ENCODE measurements at regions not wholly inside any gene's neighbourhood (a gene's known extent, or its start where the extent isn't known, plus 50 kb on each side); places are given as distances from the start of the nearest gene placed in this dataset.

GRCh38 chr7:52695973-52696595 is 339.3 kb upstream of the POM121L12 start:
- no peak for DNase-seq (ENCODE audit: low spot score)

DNA sequence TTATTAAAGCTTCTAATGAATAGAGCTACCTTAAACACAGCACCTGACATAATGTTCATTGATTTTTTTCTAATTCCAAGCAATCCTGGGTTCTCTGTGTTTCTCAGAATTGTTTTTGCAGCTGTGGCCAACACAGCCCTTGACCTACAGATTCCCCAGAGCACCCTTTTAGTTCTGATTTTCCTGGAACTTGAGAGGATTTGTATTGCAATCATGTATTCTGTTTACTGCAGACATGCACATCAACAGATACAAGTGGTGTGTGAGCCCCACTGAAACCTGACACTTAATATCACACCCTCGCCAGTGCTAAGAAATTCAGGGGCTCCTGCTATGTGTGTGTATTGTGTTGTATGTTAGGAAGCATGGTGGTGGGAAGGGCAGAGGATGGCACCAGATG is 344.2 kb upstream of the POM121L12 start:
- no peak for DNase-seq (ENCODE audit: low spot score)

GRCh38 chr7:52689912-52690311 is 345.5 kb upstream of the POM121L12 start:
- DNase-seq (ENCODE audit: low spot score), result no peak

DNA sequence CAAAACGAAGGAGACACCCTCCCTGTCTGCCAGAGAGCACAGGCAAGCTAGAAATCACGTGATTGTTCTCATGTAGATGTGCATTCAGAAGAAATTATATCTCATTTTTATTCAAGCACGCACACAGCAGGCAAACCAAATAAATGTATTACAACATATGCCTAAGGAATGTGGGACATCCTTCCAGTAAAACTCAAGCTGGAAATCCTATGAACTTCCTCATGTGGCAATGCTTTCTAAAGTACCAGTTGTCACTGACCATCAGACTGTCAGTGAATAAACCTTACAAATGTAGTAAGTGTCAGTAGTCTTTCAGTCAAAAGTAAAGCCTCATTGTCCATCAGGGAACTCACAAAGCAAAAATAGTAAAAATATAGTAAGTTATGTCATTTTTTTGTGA is 350.1 kb upstream of the POM121L12 start:
- no peak for DNase-seq (ENCODE audit: low spot score)

DNA sequence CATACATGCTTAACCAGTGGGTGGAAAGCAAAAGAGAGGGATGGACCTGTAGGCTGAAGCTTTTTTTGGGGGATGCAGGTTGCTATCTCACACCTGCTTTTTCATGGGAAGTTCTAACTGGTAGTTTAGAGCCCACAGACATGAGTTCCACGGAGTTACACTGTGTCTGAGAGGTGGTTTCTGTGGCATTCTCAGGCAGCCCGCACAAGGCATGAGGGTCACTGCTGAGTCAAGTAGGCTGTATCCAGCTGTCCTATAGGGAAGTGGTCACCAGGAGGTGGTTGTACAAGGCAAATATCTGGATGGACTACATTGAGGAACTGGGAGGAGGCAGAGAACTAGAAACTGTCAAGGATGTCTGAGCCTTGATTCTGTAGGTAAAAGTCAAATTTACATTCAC is 351.0 kb upstream of the POM121L12 start:
- DNase-seq (ENCODE audit: low spot score), result no peak

DNA sequence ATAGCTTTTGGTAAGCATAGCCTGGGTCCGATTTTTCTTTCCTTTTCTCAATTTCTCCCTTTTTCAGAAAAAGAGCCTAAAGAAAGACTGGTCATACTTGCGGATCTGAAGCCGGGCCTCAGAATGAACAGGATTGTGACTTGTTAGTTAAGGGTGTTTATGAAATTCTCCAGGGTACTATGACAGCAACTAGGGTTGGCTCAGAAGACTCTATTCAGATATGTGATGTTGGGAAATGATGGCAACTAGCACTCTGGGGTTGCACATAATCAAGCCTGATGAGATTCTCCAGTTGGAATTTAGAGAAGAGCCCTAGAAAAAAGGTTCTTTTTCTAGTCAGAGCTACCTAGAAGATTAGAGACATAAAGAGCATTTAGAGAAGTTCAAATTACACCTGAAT is 352.4 kb upstream of the POM121L12 start:
- DNase-seq (ENCODE audit: low spot score), result no peak

DNA sequence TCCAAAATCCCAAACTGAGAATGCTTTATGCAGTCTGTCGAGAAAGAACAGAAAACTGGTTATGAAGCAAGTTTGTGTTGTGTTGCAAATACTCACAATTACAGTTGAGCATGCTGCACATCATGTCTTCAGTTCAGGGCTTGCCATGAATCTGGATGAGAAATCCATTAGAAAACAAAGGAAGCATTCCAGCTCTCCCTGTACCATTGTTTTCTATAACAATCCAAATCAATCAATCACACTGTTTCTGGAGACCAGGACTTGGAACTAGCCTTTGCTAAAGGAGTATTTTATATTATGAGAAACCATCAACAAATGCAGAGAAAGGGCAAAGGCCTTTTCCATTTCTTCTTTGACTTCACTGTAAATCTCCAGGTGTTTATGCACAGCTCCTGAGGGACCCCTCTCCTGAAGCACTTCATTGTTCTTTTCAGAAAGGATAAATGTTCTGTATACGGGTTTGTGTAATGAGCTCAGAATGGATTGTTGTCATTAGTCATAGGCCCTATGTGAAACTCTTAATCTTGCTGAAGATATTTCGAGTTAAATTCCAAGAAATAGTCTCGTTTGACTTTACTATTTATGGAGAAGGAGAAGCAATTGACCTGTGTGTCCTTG is 364.7 kb upstream of the POM121L12 start:
- DNase-seq (ENCODE audit: low spot score), result no peak

GRCh38 chr7:52669031-52669430 is 366.4 kb upstream of the POM121L12 start:
- DNase-seq (ENCODE audit: low spot score), result no peak

DNA sequence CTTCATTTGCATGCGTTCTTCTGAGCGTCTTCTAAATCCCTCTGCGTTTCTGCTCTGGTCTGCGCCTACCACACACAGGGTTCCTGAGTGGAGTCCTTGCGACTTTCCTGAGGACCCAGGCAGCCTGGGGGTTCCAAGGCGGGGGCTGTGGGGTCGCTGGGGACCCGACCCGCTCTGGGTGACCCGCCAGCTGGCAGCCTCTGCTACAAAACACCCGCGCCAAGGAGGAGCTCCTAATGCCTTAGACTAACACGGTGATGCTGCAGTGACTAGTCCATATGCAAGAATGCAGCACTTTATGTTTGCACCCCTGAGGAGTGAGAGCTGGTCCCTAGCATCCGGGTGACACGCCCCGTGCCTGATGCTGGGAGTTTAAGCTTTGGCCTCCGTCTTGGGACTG is 367.0 kb upstream of the POM121L12 start:
- no peak for DNase-seq (ENCODE audit: low spot score)

GRCh38 chr7:52659178-52659577 is 376.3 kb upstream of the POM121L12 start:
- DNase-seq (ENCODE audit: low spot score), result no peak

DNA sequence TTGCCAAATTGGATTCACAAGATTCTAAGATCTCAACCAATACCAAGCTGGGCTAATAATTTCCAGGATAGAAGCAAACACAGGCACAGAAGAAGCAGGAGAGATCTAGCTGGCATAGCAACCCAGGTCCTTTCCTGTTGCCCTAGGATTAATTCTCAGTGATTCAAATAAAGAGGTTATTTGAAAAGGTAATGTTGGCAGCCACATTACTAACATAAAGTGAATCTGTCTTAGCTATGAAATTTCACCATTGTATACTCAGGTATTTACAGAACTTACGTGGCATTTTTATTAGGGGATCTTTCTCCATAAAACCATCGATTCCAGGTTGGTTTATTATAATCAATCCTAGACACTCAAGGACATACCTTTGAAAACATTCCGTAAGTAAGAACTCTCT is 379.3 kb upstream of the POM121L12 start:
- DNase-seq (ENCODE audit: low spot score), result no peak

- DNase-seq (ENCODE audit: low spot score), result no peak
Measured at GRCh38 chr7:52652621-52653020, 382.8 kb upstream of the POM121L12 start.

DNA sequence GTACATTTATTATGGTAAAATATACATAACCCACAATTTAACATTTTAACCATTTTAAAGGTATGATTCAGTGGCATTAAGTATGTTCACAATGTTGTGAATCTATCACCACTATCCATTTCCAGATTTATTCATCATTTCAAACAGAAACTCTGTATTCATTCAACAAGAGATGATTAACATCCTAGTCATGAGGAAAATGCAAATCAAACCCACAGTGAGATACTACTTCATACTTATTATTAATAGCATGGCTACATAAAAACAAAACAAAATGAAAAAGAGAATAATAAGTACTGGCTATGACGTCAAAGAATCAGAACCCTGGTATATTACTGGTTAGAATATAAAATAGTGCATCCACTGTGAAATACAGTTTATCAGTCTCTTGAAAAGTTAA is 386.6 kb upstream of the POM121L12 start:
- DNase-seq (ENCODE audit: low spot score), result no peak

DNA sequence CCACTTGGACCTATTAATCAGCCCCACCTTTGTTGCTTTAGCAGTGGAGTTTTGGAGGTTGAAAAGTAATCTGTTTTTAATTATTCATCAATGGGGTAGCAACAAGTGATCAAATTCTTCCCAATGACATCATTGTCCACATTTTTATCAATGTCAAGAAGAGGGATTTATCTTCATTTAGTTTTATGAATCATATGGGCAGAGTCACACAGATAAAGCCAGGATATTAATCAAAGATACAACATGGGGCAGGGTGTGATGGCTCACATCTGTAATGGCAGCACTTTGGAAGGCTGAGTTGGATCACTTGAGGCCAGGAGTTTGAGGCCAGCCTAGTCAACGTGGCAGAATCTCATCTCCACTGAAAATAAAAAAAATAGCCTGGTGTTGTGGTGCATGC is 388.4 kb upstream of the POM121L12 start:
- no peak for DNase-seq (ENCODE audit: low spot score)

GRCh38 chr7:52639981-52640380 is 395.5 kb upstream of the POM121L12 start:
- no peak for DNase-seq (ENCODE audit: low spot score)

DNA sequence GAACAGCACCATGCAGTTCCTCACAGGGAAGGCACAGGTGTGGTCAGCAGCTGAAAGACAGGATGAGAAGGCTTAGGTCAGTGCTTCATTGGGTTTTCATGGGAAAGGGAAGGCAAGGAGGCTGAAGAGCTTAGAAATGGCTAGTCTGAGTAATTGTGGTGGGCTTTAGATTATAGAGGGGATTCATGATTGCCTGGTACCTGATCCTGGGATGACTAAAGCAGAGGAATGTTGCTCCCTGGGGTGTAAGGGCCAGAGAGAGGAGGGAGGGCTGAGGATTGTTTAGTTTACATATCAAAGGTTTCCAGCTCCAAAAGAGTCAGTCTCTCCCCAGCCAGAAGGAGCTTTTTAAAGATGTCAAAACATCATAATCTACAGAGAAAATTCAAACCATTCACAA is 396.3 kb upstream of the POM121L12 start:
- DNase-seq (ENCODE audit: low spot score), result no peak

GRCh38 chr7:52635021-52635420 is 400.4 kb upstream of the POM121L12 start:
- DNase-seq (ENCODE audit: low spot score), result no peak

DNA sequence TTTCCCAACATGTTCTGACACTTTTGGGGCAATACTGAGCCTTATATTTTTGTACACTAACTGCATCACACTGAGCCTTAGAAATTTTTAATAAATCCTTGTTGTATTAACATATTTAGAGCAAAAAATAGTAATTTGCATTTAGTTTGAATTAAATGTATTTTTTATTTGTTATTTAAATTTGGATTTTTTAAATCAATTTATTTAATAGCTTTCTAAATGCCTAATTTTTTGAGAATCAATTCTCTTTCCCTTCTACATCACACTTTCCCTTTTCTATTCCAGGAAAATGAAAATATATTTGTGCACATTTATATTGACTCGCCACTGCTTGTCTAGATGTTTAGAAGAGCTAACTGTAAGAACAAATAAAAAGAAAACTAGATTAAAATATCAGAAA is 414.6 kb upstream of the POM121L12 start:
- DNase-seq (ENCODE audit: low spot score), result no peak

DNA sequence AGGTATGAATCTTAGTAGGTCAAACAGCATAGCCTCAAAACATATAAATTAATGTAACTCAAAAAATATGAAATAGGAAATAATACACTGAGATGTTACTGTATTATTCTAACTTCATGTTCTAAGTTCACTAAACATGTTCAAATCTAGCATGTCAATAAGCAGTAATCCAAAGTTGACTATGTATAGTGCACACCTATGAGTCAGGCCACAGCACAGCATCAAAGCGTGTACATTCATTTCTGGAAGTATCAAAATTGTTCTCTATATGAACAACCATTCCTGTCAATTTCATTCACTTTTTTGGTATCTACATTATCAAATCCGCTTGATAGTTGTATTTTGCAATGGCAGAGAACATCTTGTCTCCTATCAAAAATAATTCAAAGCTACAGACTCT is 418.9 kb upstream of the POM121L12 start:
- DNase-seq (ENCODE audit: low spot score), result no peak

- DNase-seq (ENCODE audit: low spot score), result no peak
Measured at GRCh38 chr7:52615021-52615695, 420.3 kb upstream of the POM121L12 start.

- no peak for DNase-seq (ENCODE audit: low spot score)
Measured at GRCh38 chr7:52609511-52609910, 425.9 kb upstream of the POM121L12 start.

- DNase-seq (ENCODE audit: low spot score), result no peak
Measured at GRCh38 chr7:52592698-52593097, 442.7 kb upstream of the POM121L12 start.

GRCh38 chr7:52586704-52587103 is 448.7 kb upstream of the POM121L12 start:
- no peak for DNase-seq (ENCODE audit: low spot score)

GRCh38 chr7:52584041-52584440 is 451.4 kb upstream of the POM121L12 start:
- no peak for DNase-seq (ENCODE audit: low spot score)
